ENCODE measurements at regions not wholly inside any gene's neighbourhood (a gene's known extent, or its start where the extent isn't known, plus 50 kb on each side); places are given as distances from the start of the nearest gene placed in this dataset.

- DNase-seq, result no peak
- no peaks in the 10 kb centered on the region for H3K79me2 ChIP-seq (ENCODE audit: control insufficient read depth, insufficient read depth, low read length)
- intact Hi-C loops (cut with micrococcal nuclease), result no loop called here
- Mint-ChIP-seq H3K4me3 (no peak overlapping the region), H3K27ac (no peak overlapping the region), H3K4me1 (no peaks in the 10 kb centered on the region), H3K9me3 (ENCODE audit: insufficient read depth) (no peaks in the 10 kb centered on the region), H3K27me3 (no peaks in the 10 kb centered on the region)
- no peaks in the 10 kb centered on the region for H3K36me3 ChIP-seq (replicated peaks in 1 of 2; ENCODE audit: control extremely low read depth in 1 of 2, control insufficient read depth in 1 of 2, extremely low read depth in 1 of 2, insufficient read depth in 2 of 2, low read length in 1 of 2)
- H3K9me3 ChIP-seq (ENCODE audit: control extremely low read depth in 1 of 3, control insufficient read depth in 2 of 3, insufficient read depth in 1 of 3, low read length in 2 of 3), result peaks cover 0 to 4% (median 0%) of the 10 kb centered on the region in 3 donors
- no peak overlapping the region for H3K4me2 ChIP-seq (replicated peaks; ENCODE audit: low read depth, low read length, poor library complexity, severe bottlenecking)
- no peak overlapping the region for H3K4me3 ChIP-seq (ENCODE audit: control extremely low read depth in 1 of 5, extremely low read depth in 1 of 5, insufficient read depth in 1 of 5, low read depth in 2 of 5, low read length in 4 of 5)
- no peak for ATAC-seq (ENCODE audit: low read depth)
- H4K20me1 ChIP-seq (ENCODE audit: control insufficient read depth, insufficient read depth, low read length, poor library complexity, severe bottlenecking), result no peaks in the 10 kb centered on the region
- no peak overlapping the region for H3K9ac ChIP-seq (ENCODE audit: low read length)
- WGBS (ENCODE audit: insufficient coverage), result 86% methylated on average over 4 of the region's 7 CpGs
- H3K27ac ChIP-seq (ENCODE audit: low read length in 2 of 2), result no peak overlapping the region
- H3K27me3 ChIP-seq (replicated peaks in 1 of 4; ENCODE audit: control extremely low read depth in 1 of 4, control insufficient read depth in 3 of 4, insufficient read depth in 4 of 4, low read length in 3 of 4), result no peaks in the 10 kb centered on the region
- POLR2A ChIA-PET, result no interaction called here
- TF ChIP-seq CTCF (IDR thresholded peaks at IDR 0.05), result no peak
- TF ChIP-seq EZH2 (IDR thresholded peaks at IDR 0.05; ENCODE audit: borderline replicate concordance, insufficient read depth, low read depth, low read length, poor library complexity, severe bottlenecking), result no peak
- no peaks in the 10 kb centered on the region for H3K4me1 ChIP-seq (ENCODE audit: control insufficient read depth in 2 of 2, insufficient read depth in 2 of 2, low read length in 2 of 2)
- CTCF ChIA-PET, result no interaction called here
- H2AFZ ChIP-seq (ENCODE audit: insufficient read depth, low read depth, low read length, poor library complexity, severe bottlenecking), result no peak overlapping the region
Measured at GRCh38 chr3:146306656-146307455, 56.0 kb upstream of the PLSCR4 start.

DNA sequence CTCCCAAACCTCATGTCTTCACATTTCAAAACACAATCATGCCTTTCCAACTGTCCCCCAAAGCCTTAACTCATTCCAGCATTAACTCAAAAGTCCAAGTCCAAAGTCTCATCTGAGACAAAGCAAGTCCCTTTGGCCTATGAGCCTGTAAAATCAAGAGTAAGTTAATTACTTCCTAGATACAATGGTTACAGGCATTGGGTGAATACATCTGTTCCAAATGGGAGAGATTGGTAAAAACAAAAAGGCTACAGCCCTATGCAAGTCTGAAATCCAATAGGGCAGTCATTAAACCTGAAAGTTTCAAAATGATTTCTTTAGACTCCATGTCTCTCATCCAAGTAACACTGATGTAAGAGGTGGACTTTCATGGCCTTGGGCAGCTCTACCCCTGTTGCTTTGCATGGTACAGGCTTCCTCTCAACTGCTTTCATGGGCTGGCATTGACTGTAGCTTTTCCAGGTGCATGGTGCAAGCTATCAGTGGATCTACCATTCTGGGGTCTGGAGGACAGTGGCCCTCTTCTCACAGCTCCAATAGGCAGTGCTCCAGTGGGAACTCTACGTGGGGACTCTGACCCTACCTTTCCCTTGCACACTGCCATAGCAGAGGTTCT is 55.0 kb upstream of the PLSCR4 start:
- TF ChIP-seq EZH2 (IDR thresholded peaks at IDR 0.05; ENCODE audit: borderline replicate concordance, insufficient read depth, low read depth, low read length, poor library complexity, severe bottlenecking) (no peak), CTCF (IDR thresholded peaks at IDR 0.05) (no peak)
- no peak overlapping the region for H3K4me3 ChIP-seq (ENCODE audit: control extremely low read depth in 1 of 5, extremely low read depth in 1 of 5, insufficient read depth in 1 of 5, low read depth in 2 of 5, low read length in 4 of 5)
- H3K79me2 ChIP-seq (ENCODE audit: control insufficient read depth, insufficient read depth, low read length), result no peaks in the 10 kb centered on the region
- ChIA-PET POLR2A (no interaction called here), CTCF (no interaction called here)
- Mint-ChIP-seq H3K27me3 (no peaks in the 10 kb centered on the region), H3K9me3 (ENCODE audit: insufficient read depth) (no peaks in the 10 kb centered on the region), H3K27ac (no peak overlapping the region), H3K4me1 (no peaks in the 10 kb centered on the region), H3K4me3 (no peak overlapping the region)
- no peak overlapping the region for H2AFZ ChIP-seq (ENCODE audit: insufficient read depth, low read depth, low read length, poor library complexity, severe bottlenecking)
- no peak overlapping the region for H3K9ac ChIP-seq (ENCODE audit: low read length)
- no peaks in the 10 kb centered on the region for H3K27me3 ChIP-seq (replicated peaks in 1 of 4; ENCODE audit: control extremely low read depth in 1 of 4, control insufficient read depth in 3 of 4, insufficient read depth in 4 of 4, low read length in 3 of 4)
- DNase-seq (no peak), ATAC-seq (ENCODE audit: low read depth) (no peak)
- intact Hi-C loops (cut with micrococcal nuclease), result no loop called here
- H3K4me1 ChIP-seq (ENCODE audit: control insufficient read depth in 2 of 2, insufficient read depth in 2 of 2, low read length in 2 of 2), result no peaks in the 10 kb centered on the region
- no peak overlapping the region for H3K27ac ChIP-seq (ENCODE audit: low read length in 2 of 2)
- WGBS (ENCODE audit: insufficient coverage), result 88% methylated on average over 1 of the region's 1 CpG
- no peak overlapping the region for H3K4me2 ChIP-seq (replicated peaks; ENCODE audit: low read depth, low read length, poor library complexity, severe bottlenecking)
- H4K20me1 ChIP-seq (ENCODE audit: control insufficient read depth, insufficient read depth, low read length, poor library complexity, severe bottlenecking), result no peaks in the 10 kb centered on the region
- peaks cover 0 to 3% (median 3%) of the 10 kb centered on the region in 3 donors for H3K9me3 ChIP-seq (ENCODE audit: control extremely low read depth in 1 of 3, control insufficient read depth in 2 of 3, insufficient read depth in 1 of 3, low read length in 2 of 3)
- H3K36me3 ChIP-seq (replicated peaks in 1 of 2; ENCODE audit: control extremely low read depth in 1 of 2, control insufficient read depth in 1 of 2, extremely low read depth in 1 of 2, insufficient read depth in 2 of 2, low read length in 1 of 2), result no peaks in the 10 kb centered on the region

All from B cell (primary cell).